HG03135 (cell line): ENCODE measurements at regions not wholly inside any gene's neighbourhood (a gene's known extent, or its start where the extent isn't known, plus 50 kb on each side); places are given as distances from the start of the nearest gene placed in this dataset.

Experiments used
- ATAC-seq: cut with Tn5 transposase; IDR thresholded peaks from one replicate; pipeline ENCODE4 v1.9.1; 2021; ENCODE audit warnings: mild to moderate bottlenecking, moderate library complexity; ENCODE audit not compliant: unreplicated experiment

- no peak for ATAC-seq
Measured at GRCh38 chr9:129254566-129255287, 76.7 kb upstream of the IER5L start.

- no peak for ATAC-seq
Measured at GRCh38 chr9:129253803-129254381, 75.8 kb upstream of the IER5L start.

- no peak for ATAC-seq
Measured at GRCh38 chr9:129252937-129253802, 75.1 kb upstream of the IER5L start.

GRCh38 chr9:129250786-129251185, 72.7 kb upstream of the IER5L start:
- no peak for ATAC-seq

DNA sequence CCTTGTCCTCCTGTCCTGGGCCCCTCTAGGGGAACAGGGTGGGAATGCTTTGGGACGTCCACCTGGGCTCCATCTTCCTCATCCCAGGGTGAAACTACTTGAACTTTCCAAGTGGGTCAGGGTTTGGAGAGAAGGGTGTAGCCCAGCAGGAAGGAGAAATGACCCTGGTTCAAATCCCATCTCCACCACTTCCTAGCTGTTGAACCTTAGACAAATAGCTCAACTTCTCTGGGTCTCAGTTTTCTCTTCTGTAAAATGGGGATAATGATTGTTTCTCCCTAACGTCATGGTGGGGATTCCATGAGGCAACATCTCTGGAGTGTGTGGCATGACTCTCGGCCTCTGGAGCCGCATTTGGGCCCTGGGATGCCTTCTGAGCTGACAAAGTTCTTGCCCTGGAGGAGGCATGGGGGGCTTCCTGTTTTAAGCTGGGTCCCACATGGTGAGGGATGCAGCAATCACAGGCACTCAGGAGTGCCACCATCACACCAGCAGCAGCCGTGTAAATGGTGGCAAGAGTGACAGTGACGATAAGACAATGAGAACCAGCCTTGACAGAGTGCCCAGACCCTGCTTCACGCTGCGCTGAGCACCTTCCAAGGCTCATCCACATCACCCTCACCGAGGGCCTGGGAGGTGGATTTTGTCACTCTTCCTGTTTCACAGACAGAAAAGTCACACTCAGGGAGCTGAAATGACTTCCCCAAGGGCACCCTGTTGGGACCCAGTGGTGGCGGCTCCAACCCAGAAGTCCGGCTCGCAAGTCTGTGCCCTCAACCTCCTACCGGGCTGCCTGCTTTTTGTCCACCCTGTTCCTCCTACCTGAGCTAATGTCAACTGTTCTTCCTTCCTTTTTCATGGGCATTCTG, 69.5 kb upstream of the IER5L start:
- no peak for ATAC-seq

DNA sequence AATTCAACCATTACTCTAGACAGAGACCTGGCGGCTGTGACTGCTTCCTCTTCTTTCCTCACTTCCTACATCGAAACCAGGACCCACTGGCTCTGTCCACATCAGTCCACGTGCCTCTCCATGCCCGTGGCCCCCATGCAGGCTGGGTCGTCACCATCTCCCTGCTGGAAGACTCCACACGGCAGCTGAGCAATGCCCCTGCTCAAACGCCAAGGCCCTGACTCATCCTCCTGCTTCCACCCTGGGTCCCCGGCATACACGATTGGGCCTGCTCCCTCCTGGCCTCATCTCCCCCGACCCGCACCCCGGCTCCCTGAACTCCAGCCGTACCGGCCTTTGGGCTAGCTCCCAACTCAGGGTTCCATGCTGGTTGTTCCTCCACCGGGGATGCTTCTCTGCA, 67.2 kb upstream of the IER5L start:
- no peak for ATAC-seq

- ATAC-seq: no peak
Measured at GRCh38 chr9:129242971-129243561, 65.0 kb upstream of the IER5L start.

- ATAC-seq: no peak
Measured at GRCh38 chr9:129242191-129242941, 64.3 kb upstream of the IER5L start.

DNA sequence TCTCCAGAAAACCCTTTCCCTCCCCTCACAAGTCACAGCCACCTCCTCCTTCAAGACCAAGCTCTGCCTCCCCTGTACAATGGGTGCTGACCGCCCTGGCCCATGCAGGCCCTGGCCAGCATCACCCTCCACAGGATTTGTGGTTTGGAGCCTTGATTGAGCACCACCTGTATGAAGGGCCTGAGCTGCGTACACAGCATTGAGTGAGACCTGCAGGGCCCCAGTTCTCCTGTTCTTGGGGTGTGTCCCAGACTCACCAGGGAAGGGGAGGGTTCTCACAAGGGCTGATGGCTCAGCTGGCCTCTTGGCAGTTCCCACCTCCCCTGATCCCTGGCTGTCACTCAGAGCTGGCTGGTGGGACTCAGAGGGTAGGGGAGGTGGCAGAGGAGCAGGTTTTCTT, 63.7 kb upstream of the IER5L start:
- ATAC-seq: no peak

- no peak for ATAC-seq
Measured at GRCh38 chr9:129240581-129241211, 62.6 kb upstream of the IER5L start.

GRCh38 chr9:129239946-129240490, 62.0 kb upstream of the IER5L start:
- no peak for ATAC-seq

DNA sequence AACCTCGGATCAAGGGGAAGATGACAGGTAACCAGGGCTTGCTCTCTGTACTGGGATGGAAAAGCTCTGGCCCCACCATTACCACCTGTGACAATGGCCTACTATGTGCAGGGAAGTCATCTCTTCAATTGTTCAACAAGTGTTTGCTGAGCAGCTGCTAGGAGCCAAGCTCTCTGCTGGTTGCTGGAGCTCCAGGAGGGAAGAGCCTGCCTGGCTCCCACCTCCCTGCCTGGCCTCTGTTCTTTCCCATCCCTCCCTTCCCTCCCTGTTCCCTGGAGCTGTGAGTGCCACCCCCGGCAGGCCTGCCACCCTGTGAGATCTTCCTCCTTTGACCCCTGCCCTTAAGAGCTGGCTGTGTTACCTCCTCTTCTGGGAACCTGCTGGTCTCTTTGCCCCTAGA, 59.7 kb upstream of the IER5L start:
- no peak for ATAC-seq

GRCh38 chr9:129237164-129237611, 59.1 kb upstream of the IER5L start:
- no peak for ATAC-seq

DNA sequence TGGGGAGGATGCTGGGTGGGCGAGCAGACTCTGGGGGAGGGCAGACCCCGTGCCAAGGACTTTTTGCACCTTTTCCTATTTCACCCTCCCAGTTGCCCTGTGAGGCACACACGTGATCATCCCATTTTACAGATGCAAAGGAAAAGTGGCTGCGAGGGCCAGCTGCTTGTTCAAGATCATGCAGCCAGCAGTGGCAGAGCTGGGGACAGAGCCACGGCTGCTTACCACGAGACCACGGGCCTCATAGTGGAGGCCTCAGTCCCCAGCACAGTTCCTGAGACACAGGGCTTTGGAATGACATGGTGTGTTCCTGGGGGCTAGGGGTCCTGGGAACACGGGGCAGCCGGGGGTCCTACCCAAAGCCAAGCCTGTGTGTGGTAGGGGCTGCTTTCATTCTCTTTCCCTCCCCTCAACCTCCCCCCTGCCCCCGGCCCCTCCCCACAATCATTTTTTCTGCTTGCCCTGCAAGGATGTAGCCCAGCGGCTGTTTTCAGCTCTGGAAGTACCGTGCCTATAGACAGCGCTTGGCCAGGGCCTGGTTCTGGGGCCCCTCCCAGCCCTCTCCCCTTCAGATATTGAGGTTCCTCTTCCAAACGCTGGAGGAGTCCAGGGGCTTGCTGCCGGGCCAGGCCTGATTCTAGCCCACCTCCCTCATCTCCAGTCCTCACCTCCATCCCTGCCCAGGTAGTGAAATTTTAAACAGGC, 58.5 kb upstream of the IER5L start:
- no peak for ATAC-seq

DNA sequence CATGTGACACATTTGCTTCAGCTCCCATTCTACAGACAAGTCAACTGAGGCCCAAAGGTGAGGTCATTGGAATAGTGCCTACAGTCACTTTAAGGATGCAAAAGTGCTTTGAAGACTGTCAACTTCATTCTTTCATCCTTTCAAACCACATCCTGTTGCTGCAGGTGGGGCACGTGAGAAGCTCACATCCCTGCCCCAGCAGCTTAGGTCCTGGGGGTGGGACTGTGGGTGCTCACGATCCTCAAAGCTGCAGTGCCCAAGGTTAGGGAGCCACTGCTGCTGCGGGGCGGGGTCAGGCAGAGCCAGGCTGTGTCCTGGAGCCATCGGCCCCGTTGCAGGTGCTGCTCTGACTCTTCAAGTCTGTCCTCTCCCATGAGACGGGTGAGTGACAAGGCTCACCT, 57.9 kb upstream of the IER5L start:
- no peak for ATAC-seq

DNA sequence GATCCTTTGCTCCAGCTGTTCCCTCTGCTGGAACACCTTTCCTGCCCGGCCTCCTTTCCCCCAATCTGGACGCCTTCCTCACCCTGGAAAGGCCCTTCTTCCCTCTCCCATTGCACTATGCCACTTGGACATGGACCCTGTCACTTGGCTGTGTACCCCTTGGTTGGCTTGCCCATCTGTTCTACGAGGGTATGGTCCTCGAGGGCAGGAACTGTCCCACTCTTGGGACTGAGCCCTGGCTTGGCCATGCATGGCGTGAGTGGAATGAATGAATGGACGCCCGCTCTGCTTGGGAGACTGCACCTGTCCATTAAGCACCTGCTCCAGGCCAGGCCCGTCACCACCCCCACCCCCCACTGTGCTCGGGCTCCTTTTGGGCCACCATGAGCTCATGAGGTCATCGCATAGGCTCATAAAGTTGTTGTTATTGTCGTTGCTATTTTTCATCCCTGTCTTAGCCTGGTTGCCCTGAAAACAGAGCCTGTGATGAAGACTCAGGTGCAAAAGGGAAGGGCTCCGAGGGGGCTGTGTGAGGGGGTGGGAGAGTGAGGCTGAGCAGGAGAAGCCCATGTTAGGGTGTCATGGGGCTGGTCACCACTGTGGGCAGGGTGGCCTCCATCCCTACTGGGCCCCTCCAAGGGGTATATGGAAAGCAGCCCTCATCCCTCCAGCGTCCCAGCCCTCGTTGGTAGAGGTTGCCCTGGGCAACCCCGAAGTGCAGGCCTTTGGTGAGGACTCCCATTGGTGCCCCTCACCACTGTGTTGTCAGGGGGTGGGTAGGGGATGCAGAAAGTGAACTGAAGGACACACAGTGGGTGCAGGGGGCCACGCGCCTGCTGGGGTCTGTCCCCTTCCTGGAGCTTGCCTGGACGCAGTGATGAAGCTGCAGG, 57.2 kb upstream of the IER5L start:
- no peak for ATAC-seq

DNA sequence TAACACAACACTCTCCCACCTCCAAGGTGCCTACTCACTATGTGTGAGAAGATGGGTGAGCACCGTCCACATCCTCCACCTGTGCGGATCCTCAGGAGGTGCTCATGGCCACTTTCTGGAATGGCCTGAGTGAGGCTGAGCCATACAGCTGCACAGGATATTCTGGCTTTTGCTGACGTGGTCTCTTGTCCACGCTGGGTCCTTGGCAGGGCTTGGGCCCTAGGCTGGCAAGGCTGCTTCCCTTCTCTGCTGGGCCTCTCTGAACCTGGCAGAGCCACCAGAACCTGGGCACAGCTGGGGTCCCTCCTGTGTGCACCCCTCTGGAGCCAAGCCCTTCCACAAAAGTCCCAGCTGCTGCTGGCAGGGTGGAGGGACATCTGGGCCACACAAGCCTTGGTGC, 56.4 kb upstream of the IER5L start:
- ATAC-seq: no peak
